22Rv1 (cell line): ENCODE measurements at regions not wholly inside any gene's neighbourhood (a gene's known extent, or its start where the extent isn't known, plus 50 kb on each side); places are given as distances from the start of the nearest gene placed in this dataset.

Experiments
- H3K27ac ChIP-seq: fragments of 450-650 bp; 2 replicates; pipeline ENCODE4 v1.5.1; 2017
- CTCF ChIP-seq: fragments of 450-650 bp; IDR thresholded peaks from 2 replicates; pipeline ENCODE4 v1.5.1; 2017; ENCODE audit warnings: mild to moderate bottlenecking
- ZFX ChIP-seq: fragments of 450-650 bp; IDR thresholded peaks from 2 replicates; pipeline ENCODE4 v1.6.1; 2017; ENCODE audit warnings: antibody characterized with exemption, borderline replicate concordance

GRCh38 chr17:14838567-14838966 lies 426.6 kb downstream of the PMP22 start:
- H3K27ac ChIP-seq: no peak overlapping the region

GRCh38 chr17:14833201-14833785 lies 431.8 kb downstream of the PMP22 start:
- TF ChIP-seq CTCF: no peak
- TF ChIP-seq ZFX: no peak
- no peak overlapping the region for H3K27ac ChIP-seq

More at GRCh38 chr17:14838567-14838966, 426.6 kb downstream of the PMP22 start:
- TF ChIP-seq CTCF: no peak
- TF ChIP-seq ZFX: no peak

GRCh38 chr17:14831491-14831890 lies 433.6 kb downstream of the PMP22 start:
- TF ChIP-seq CTCF (no peak), ZFX (no peak)
- H3K27ac ChIP-seq: no peak overlapping the region

GRCh38 chr17:14827396-14827919 lies 437.7 kb downstream of the PMP22 start:
- TF ChIP-seq CTCF: no peak
- no peak for TF ChIP-seq ZFX
- H3K27ac ChIP-seq: no peak overlapping the region

GRCh38 chr17:14826358-14826757 lies 438.8 kb downstream of the PMP22 start:
- no peak overlapping the region for H3K27ac ChIP-seq
- TF ChIP-seq CTCF: no peak
- no peak for TF ChIP-seq ZFX

- H3K27ac ChIP-seq: no peak overlapping the region
- TF ChIP-seq CTCF (no peak), ZFX (no peak)
Observed at GRCh38 chr17:14818469-14818868, 446.7 kb downstream of the PMP22 start.

GRCh38 chr17:14815079-14815478 lies 450.0 kb downstream of the PMP22 start:
- no peak for TF ChIP-seq CTCF
- no peak for TF ChIP-seq ZFX
- H3K27ac ChIP-seq: no peak overlapping the region
